OCI-LY1 (cell line): ENCODE measurements at regions not wholly inside any gene's neighbourhood (a gene's known extent, or its start where the extent isn't known, plus 50 kb on each side); places are given as distances from the start of the nearest gene placed in this dataset.
"Not testable (repeated sequence)": the region's sequence is repeated elsewhere in the genome, so short reads cannot be mapped to it uniquely, and the experiment has no call there.

Experiments used
- H2AFZ ChIP-seq: fragments of 200-600 bp; sonication (generic), shearing (Covaris generic); 2 replicates; pipeline ENCODE4 v1.6.0; 2014; ENCODE audit warnings: antibody characterized with exemption, mild to moderate bottlenecking, low read length
- H3F3A ChIP-seq: fragments of 200-600 bp; sonication (generic), shearing (Covaris generic); 2 replicates; pipeline ENCODE4 v1.6.0; 2014; ENCODE audit warnings: mild to moderate bottlenecking, antibody characterized with exemption, low read length, moderate library complexity; ENCODE audit not compliant: insufficient read depth
- H3K27ac ChIP-seq: fragments of 200-600 bp; sonication (generic); 2 replicates; pipeline ENCODE4 v1.5.1; 2014; ENCODE audit warnings: low read length, mixed run types, mild to moderate bottlenecking, low read depth; ENCODE audit not compliant: poor library complexity, severe bottlenecking
- H3K27me3 ChIP-seq: fragments of 200-600 bp; sonication (generic); 2 replicates; pipeline ENCODE4 v1.6.0; 2014; ENCODE audit warnings: antibody characterized with exemption, mild to moderate bottlenecking, low read length, moderate library complexity; ENCODE audit not compliant: insufficient read depth
- H3K36me3 ChIP-seq: fragments of 200-600 bp; sonication (generic); 2 replicates; pipeline ENCODE4 v1.6.1; 2014; ENCODE audit warnings: mild to moderate bottlenecking, antibody characterized with exemption, low read length, moderate library complexity, mixed read lengths; ENCODE audit not compliant: insufficient read depth
- H3K4me1 ChIP-seq: fragments of 200-600 bp; sonication (generic); 2 replicates; pipeline ENCODE4 v1.5.1; 2014; ENCODE audit warnings: mild to moderate bottlenecking, low read length, moderate library complexity; ENCODE audit not compliant: insufficient read depth, severe bottlenecking
- H3K4me2 ChIP-seq: fragments of 200-600 bp; sonication (generic), shearing (Covaris generic); 2 replicates; pipeline ENCODE4 v1.6.1; 2014; ENCODE audit warnings: low read length
- H3K4me3 ChIP-seq: fragments of 200-600 bp; sonication (generic); 2 replicates; pipeline ENCODE4 v1.5.1; 2014; ENCODE audit warnings: low read length, low read depth, mild to moderate bottlenecking, mixed read lengths; ENCODE audit not compliant: poor library complexity, severe bottlenecking
- H3K79me2 ChIP-seq: fragments of 200-600 bp; shearing (Covaris generic); 2 replicates; pipeline ENCODE4 v1.6.1; 2016; ENCODE audit warnings: mixed run types, low read length, mixed read lengths; ENCODE audit not compliant: insufficient read depth
- H3K9ac ChIP-seq: fragments of 200-600 bp; sonication (generic), shearing (Covaris generic); 2 replicates; pipeline ENCODE4 v1.6.1; 2014; ENCODE audit warnings: mild to moderate bottlenecking, low read length, mixed read lengths
- H3K9me2 ChIP-seq: fragments of 200-600 bp; sonication (generic), shearing (Covaris generic); 2 replicates; pipeline ENCODE4 v1.6.1; 2014; ENCODE audit warnings: low read depth, mild to moderate bottlenecking, low read length, mixed read lengths
- H3K9me3 ChIP-seq: fragments of 200-600 bp; shearing (Covaris generic); 2 replicates; pipeline ENCODE4 v1.6.1; 2014; ENCODE audit warnings: low read length, mixed read lengths
- H4K20me1 ChIP-seq: fragments of 200-600 bp; sonication (generic), shearing (Covaris generic); 2 replicates; pipeline ENCODE4 v1.6.0; 2016; ENCODE audit warnings: mild to moderate bottlenecking, low read length; ENCODE audit not compliant: insufficient read depth
- EZH2 ChIP-seq: fragments of 200-600 bp; sonication (generic), shearing (Covaris generic); IDR thresholded peaks from 2 replicates; pipeline ENCODE4 v1.8.0; 2017; ENCODE audit warnings: borderline replicate concordance, mixed run types, mild to moderate bottlenecking, antibody characterized with exemption, low read length, moderate library complexity, mixed read lengths
- TF ChIP-seq, protein P1 (sequence below): fragments of 200-600 bp; sonication (generic), shearing (Covaris generic); IDR thresholded peaks from 2 replicates; pipeline ENCODE4 v1.5.1; 2017; ENCODE audit warnings: mild to moderate bottlenecking, antibody characterized with exemption, low read length, moderate library complexity, mixed read lengths

DNA sequence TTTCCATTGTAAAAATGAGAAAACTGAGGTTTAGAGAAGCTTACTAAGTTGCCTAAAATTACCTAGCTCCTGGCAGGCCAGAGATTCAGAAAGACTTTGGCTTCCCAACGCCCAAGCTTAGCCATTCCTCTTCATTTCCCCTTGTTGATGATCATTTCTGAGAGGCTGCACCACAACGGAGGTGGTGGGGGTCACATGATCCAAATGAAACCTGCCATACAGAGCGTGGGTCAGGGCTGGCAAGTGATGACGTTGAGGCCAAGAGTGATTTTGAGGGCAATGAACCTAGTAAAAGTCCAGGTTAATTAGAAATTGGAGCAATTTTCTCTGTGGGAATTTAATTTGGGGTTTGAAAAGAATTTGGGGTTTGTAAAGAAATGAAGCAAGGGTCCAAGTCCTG lies 109.9 kb downstream of the TMEM182 start:
- H3K4me1 ChIP-seq = no peaks in the 10 kb centered on the region
- H3F3A ChIP-seq = no peaks in the 10 kb centered on the region
- no peaks in the 10 kb centered on the region for H3K9me3 ChIP-seq
- H3K27ac ChIP-seq = no peak overlapping the region
- H2AFZ ChIP-seq = no peak overlapping the region
- no peak overlapping the region for H3K4me3 ChIP-seq
- no peak overlapping the region for H3K9ac ChIP-seq
- no peak overlapping the region for H3K4me2 ChIP-seq
- no peaks in the 10 kb centered on the region for H3K79me2 ChIP-seq
- TF ChIP-seq, protein P1, sequence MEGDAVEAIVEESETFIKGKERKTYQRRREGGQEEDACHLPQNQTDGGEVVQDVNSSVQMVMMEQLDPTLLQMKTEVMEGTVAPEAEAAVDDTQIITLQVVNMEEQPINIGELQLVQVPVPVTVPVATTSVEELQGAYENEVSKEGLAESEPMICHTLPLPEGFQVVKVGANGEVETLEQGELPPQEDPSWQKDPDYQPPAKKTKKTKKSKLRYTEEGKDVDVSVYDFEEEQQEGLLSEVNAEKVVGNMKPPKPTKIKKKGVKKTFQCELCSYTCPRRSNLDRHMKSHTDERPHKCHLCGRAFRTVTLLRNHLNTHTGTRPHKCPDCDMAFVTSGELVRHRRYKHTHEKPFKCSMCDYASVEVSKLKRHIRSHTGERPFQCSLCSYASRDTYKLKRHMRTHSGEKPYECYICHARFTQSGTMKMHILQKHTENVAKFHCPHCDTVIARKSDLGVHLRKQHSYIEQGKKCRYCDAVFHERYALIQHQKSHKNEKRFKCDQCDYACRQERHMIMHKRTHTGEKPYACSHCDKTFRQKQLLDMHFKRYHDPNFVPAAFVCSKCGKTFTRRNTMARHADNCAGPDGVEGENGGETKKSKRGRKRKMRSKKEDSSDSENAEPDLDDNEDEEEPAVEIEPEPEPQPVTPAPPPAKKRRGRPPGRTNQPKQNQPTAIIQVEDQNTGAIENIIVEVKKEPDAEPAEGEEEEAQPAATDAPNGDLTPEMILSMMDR = no peak
- TF ChIP-seq EZH2 = no peak
- H3K9me2 ChIP-seq = no peaks in the 10 kb centered on the region
- H4K20me1 ChIP-seq = no peaks in the 10 kb centered on the region
- H3K36me3 ChIP-seq = no peaks in the 10 kb centered on the region
- no peaks in the 10 kb centered on the region for H3K27me3 ChIP-seq

DNA sequence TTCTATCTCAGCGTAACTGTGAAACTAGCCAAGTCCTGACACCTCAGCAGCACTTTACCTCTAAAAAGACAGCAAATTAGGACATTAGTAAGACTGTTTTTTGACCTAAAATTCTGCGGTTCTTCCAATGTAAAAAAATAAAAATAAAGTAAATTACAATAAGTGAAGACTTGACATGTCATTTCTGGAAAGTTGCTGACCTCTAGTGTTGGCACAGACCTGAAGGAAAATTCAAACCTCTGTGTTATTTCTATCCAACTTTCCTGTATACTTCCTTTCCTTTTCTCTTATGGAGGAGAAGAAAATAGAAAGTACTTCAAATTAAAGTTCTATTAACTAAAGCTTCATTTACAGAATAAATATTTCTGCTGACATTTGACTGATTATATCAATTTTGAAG lies 110.6 kb downstream of the TMEM182 start:
- Histone ChIP-seq H3K4me3 (no peak overlapping the region), H3K79me2 (no peaks in the 10 kb centered on the region), H3K36me3 (no peaks in the 10 kb centered on the region), H3F3A (no peaks in the 10 kb centered on the region), H3K4me1 (no peaks in the 10 kb centered on the region), H2AFZ (no peak overlapping the region), H3K9ac (no peak overlapping the region), H3K9me3 (no peaks in the 10 kb centered on the region), H3K27ac (no peak overlapping the region), H3K9me2 (no peaks in the 10 kb centered on the region), H3K4me2 (no peak overlapping the region), H3K27me3 (no peaks in the 10 kb centered on the region), H4K20me1 (no peaks in the 10 kb centered on the region)
- TF ChIP-seq, protein P1 = no peak
- TF ChIP-seq EZH2 = no peak

DNA sequence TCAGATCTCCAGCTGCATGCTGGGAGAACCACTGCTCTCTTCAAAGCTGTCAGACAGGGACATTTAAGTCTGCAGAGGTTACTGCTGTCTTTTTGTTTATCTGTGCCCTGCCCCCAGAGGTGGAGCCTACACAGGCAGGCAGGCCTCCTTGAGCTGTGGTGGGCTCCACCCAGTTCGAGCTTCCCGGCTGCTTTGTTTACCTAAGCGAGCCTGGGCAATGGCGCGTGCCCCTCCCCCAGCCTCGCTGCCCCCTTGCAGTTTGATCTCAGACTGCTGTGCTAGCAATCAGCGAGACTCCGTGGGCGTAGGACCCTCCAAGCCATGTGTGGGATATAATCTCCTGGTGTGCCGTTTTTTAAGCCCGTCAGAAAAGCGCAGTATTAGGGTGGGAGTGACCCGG lies 117.7 kb downstream of the TMEM182 start:
- H3K27ac ChIP-seq, H3K4me2 ChIP-seq, H3K4me1 ChIP-seq, H3K9ac ChIP-seq, H2AFZ ChIP-seq, H3K9me3 ChIP-seq, H3K36me3 ChIP-seq, H3F3A ChIP-seq, H3K79me2 ChIP-seq, H3K27me3 ChIP-seq, H3K4me3 ChIP-seq, H4K20me1 ChIP-seq, H3K9me2 ChIP-seq: not testable (repeated sequence)

DNA sequence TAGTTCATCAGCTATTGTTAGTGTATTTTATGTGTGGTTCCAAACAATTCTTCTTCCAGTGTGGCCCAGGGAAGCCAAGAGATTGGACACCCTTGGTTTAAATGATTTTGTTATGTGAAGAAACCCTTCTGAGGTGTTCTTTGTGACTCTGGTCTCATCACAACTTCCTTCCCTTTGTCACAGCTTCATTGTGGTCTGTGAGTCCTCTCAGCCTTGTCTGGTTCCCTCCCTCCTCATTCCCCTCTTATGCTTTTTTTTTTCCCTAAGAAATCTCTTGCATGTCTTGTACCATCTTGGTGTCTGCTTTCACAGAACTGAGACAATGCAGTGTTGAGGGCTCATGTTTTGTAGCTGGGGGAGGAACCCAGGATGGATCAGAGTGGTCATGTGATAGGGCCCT lies 118.9 kb downstream of the TMEM182 start:
- Histone ChIP-seq H2AFZ (no peak overlapping the region), H3K4me2 (no peak overlapping the region), H3K4me3 (no peak overlapping the region), H3K79me2 (no peaks in the 10 kb centered on the region), H3K9me2 (no peaks in the 10 kb centered on the region), H4K20me1 (no peaks in the 10 kb centered on the region), H3K27ac (no peak overlapping the region), H3K36me3 (no peaks in the 10 kb centered on the region), H3K27me3 (no peaks in the 10 kb centered on the region), H3K9me3 (no peaks in the 10 kb centered on the region), H3K4me1 (no peaks in the 10 kb centered on the region), H3K9ac (no peak overlapping the region), H3F3A (no peaks in the 10 kb centered on the region)
- TF ChIP-seq, protein P1 = no peak
- TF ChIP-seq EZH2 = no peak
